ENCODE measurements at regions not wholly inside any gene's neighbourhood (a gene's known extent, or its start where the extent isn't known, plus 50 kb on each side); places are given as distances from the start of the nearest gene placed in this dataset.

DNA sequence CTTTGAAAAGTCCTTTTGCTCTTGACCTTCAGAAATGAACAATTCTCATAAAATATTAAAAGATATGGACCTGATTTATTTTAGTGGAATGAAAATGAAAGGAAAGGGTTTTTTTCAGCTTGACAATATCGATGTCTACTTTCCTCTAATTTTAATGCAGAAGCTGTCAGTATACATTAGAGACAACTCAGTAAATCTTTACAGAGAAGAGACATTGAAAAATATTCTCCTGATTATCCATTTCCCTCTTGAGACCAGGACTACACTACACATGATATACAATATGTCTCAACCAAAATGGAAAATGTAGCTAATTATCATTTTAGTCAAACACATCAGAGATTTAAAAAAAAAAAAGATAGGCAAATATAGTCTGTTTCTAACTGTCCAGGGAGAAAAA lies 288.5 kb upstream of the NUDT12 start:
- no peak overlapping the region for H3K4me3 ChIP-seq (ENCODE audit: low read depth, low read length)
- no peak overlapping the region for H3K27ac ChIP-seq (ENCODE audit: low read depth, low read length)
- no peak for TF ChIP-seq CTCF (IDR thresholded peaks at IDR 0.05; ENCODE audit: low read depth, low read length)
- DNase-seq (ENCODE audit: low read depth, low spot score) = no peak
- no peaks in the 10 kb centered on the region for H3K9me3 ChIP-seq (ENCODE audit: control insufficient read depth, insufficient read depth, low read length)
- POLR2A ChIA-PET = no interaction called here
- H3K27me3 ChIP-seq (ENCODE audit: control insufficient read depth, insufficient read depth, low read length) = no peaks in the 10 kb centered on the region
- CTCF ChIA-PET = no interaction called here

DNA sequence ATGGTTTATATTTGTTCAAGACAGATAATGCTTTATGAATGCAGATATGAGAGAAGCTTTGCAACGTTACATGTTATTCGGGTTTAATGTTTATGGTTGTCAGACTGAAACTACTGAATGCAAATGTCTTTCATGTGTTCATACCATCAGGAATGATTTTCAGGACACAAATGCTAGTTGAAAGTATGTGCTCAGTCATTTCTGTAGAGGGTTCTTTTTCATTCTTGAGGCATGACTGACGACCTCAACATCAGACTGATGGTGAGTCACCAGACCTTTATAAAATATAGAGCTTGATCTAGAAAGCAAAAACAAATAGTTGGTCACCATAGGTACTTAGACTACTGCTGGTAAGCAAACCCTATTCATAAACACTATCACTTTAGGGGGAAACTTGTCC lies 287.3 kb upstream of the NUDT12 start:
- peak; percentile 59 for DNase-seq (ENCODE audit: low read depth, low spot score)
- no peak overlapping the region for H3K27ac ChIP-seq (ENCODE audit: low read depth, low read length)
- H3K4me3 ChIP-seq (ENCODE audit: low read depth, low read length) = no peak overlapping the region
- H3K27me3 ChIP-seq (ENCODE audit: control insufficient read depth, insufficient read depth, low read length) = no peaks in the 10 kb centered on the region
- H3K9me3 ChIP-seq (ENCODE audit: control insufficient read depth, insufficient read depth, low read length) = no peaks in the 10 kb centered on the region
- no peak for TF ChIP-seq CTCF (IDR thresholded peaks at IDR 0.05; ENCODE audit: low read depth, low read length)
- ChIA-PET CTCF (interaction anchor here (0.8 kb wide), 1 partner anchor 330 kb away, joined by 3 read pairs; no protein-coding TSS in a partner anchor), POLR2A (interaction anchor here (0.6 kb wide), 1 partner anchor 18 kb away, joined by 3 read pairs; no protein-coding TSS in a partner anchor)

DNA sequence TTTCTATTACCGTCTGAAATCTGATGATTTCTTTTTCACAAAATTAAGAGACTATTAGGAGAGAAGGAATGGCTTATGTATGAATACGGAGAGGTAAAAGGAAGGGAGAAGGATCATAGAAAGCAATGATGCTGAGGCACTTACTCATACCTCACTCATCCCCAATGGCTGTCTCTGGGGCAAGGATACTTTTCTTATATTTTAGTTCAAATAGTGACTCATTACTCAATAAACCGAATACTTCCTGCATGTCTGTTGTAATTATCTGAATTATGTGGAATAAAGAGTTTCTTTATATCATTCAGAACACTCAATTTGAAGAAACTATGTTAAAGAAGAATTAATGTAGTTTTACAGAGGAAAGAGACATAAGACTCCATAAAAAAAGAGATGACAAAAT lies 284.5 kb upstream of the NUDT12 start:
- no peaks in the 10 kb centered on the region for H3K27me3 ChIP-seq (ENCODE audit: control insufficient read depth, insufficient read depth, low read length)
- no peak for TF ChIP-seq CTCF (IDR thresholded peaks at IDR 0.05; ENCODE audit: low read depth, low read length)
- no peak overlapping the region for H3K4me3 ChIP-seq (ENCODE audit: low read depth, low read length)
- DNase-seq (ENCODE audit: low read depth, low spot score) = no peak
- ChIA-PET CTCF (no interaction called here), POLR2A (no interaction called here)
- H3K9me3 ChIP-seq (ENCODE audit: control insufficient read depth, insufficient read depth, low read length) = no peaks in the 10 kb centered on the region
- no peak overlapping the region for H3K27ac ChIP-seq (ENCODE audit: low read depth, low read length)

GRCh38 chr5:103842936-103843335 lies 280.3 kb upstream of the NUDT12 start:
- no peak overlapping the region for H3K27ac ChIP-seq (ENCODE audit: low read depth, low read length)
- H3K9me3 ChIP-seq (ENCODE audit: control insufficient read depth, insufficient read depth, low read length) = no peaks in the 10 kb centered on the region
- TF ChIP-seq CTCF (IDR thresholded peaks at IDR 0.05; ENCODE audit: low read depth, low read length) = no peak
- ChIA-PET CTCF (interaction anchor here (1.1 to 1.9 kb wide), 3 partner anchors 13 to 337 kb away, joined by 3 to 6 read pairs (median 5); no protein-coding TSS in a partner anchor), POLR2A (interaction anchor here (0.6 kb wide), 1 partner anchor 48 kb away, joined by 7 read pairs; no protein-coding TSS in a partner anchor)
- H3K4me3 ChIP-seq (ENCODE audit: low read depth, low read length) = no peak overlapping the region
- H3K27me3 ChIP-seq (ENCODE audit: control insufficient read depth, insufficient read depth, low read length) = no peaks in the 10 kb centered on the region
- no peak for DNase-seq (ENCODE audit: low read depth, low spot score)

GRCh38 chr5:103840600-103840999 lies 278.0 kb upstream of the NUDT12 start:
- no peak for TF ChIP-seq CTCF (IDR thresholded peaks at IDR 0.05; ENCODE audit: low read depth, low read length)
- POLR2A ChIA-PET = no interaction called here
- CTCF ChIA-PET = no interaction called here
- no peaks in the 10 kb centered on the region for H3K27me3 ChIP-seq (ENCODE audit: control insufficient read depth, insufficient read depth, low read length)
- no peak overlapping the region for H3K27ac ChIP-seq (ENCODE audit: low read depth, low read length)
- no peaks in the 10 kb centered on the region for H3K9me3 ChIP-seq (ENCODE audit: control insufficient read depth, insufficient read depth, low read length)
- DNase-seq (ENCODE audit: low read depth, low spot score) = no peak
- no peak overlapping the region for H3K4me3 ChIP-seq (ENCODE audit: low read depth, low read length)
